HEK293 (cell line): ENCODE measurements at regions not wholly inside any gene's neighbourhood (a gene's known extent, or its start where the extent isn't known, plus 50 kb on each side); places are given as distances from the start of the nearest gene placed in this dataset.
A peak's percentile ranks its signal among the peaks of the same experiment; 100 is the strongest.

Source experiments
- CTCF ChIA-PET: fragments of 350-600 bp; formaldehyde crosslinking; extraction: SDS; loops from one replicate; lab custom pipeline; 2021; ENCODE audit warnings: antibody characterized with exemption; lab: Yijun Ruan, JAX
- POLR2A ChIA-PET: fragments of 300-600 bp; formaldehyde crosslinking; extraction: SDS; loops from one replicate; lab custom pipeline; 2020; ENCODE audit warnings: antibody characterized with exemption, inconsistent platforms; lab: Yijun Ruan, JAX
- H3K27ac ChIP-seq: fragments of 200-500 bp; sonication (Bioruptor generic); 2 replicates; pipeline ENCODE4 v1.5.1; 2014; ENCODE audit warnings: low read depth, low read length, control low read depth, inconsistent platforms; ENCODE audit errors: extremely low read depth
- H3K36me3 ChIP-seq, 2 experiments: fragments of 200-500 bp in 1 of 2; sonication (Bioruptor generic) in 1 of 2; 1 replicate in 1 of 2; 2 replicates in 1 of 2; pipeline ENCODE4 v1.5.1; 2014 to 2017; ENCODE audit warnings: inconsistent platforms in 2 of 2, low read length in 2 of 2; ENCODE audit not compliant: control insufficient read depth in 2 of 2, insufficient read depth in 1 of 2
- H3K4me1 ChIP-seq: fragments of 200-500 bp; sonication (Bioruptor generic); 2 replicates; pipeline ENCODE4 v1.5.1; 2014; ENCODE audit warnings: mild to moderate bottlenecking, low read length, inconsistent platforms; ENCODE audit not compliant: control insufficient read depth, insufficient read depth
- H3K4me3 ChIP-seq: 2 replicates; pipeline ENCODE4 v1.5.1; 2011; ENCODE audit warnings: low read depth, mild to moderate bottlenecking, control low read depth, low read length, moderate library complexity
- H3K9me3 ChIP-seq: fragments of 200-500 bp; sonication (Bioruptor generic); 2 replicates; pipeline ENCODE4 v1.5.1; 2014; ENCODE audit warnings: low read depth, low read length, inconsistent platforms; ENCODE audit not compliant: control insufficient read depth, insufficient read depth
- AEBP2 ChIP-seq: fragments of 450-650 bp; formaldehyde crosslinking; IDR thresholded peaks from 2 replicates; pipeline ENCODE4 v1.5.1; 2016; ENCODE audit warnings: missing biosample characterization, missing genetic modification characterization, borderline replicate concordance
- FEZF1 ChIP-seq: fragments of 450-650 bp; formaldehyde crosslinking; IDR thresholded peaks from 2 replicates; pipeline ENCODE4 v1.5.1; 2016; ENCODE audit warnings: missing biosample characterization, missing genetic modification characterization
- GFI1B ChIP-seq: fragments of 450-650 bp; formaldehyde crosslinking; IDR thresholded peaks from 2 replicates; pipeline ENCODE4 v1.5.1; 2016; ENCODE audit warnings: missing biosample characterization, missing genetic modification characterization
- GLIS1 ChIP-seq: fragments of 450-650 bp; formaldehyde crosslinking; IDR thresholded peaks from 2 replicates; pipeline ENCODE4 v1.5.1; 2016; ENCODE audit warnings: missing biosample characterization, missing genetic modification characterization
- KLF1 ChIP-seq: fragments of 450-650 bp; formaldehyde crosslinking; IDR thresholded peaks from 2 replicates; pipeline ENCODE4 v1.5.1; 2016; ENCODE audit warnings: missing biosample characterization, missing genetic modification characterization
- PRDM1 ChIP-seq: fragments of 450-650 bp; formaldehyde crosslinking; IDR thresholded peaks from 2 replicates; pipeline ENCODE4; 2016; ENCODE audit warnings: missing biosample characterization, missing genetic modification characterization
- REPIN1 ChIP-seq: fragments of 450-650 bp; formaldehyde crosslinking; IDR thresholded peaks from 2 replicates; pipeline ENCODE4 v1.5.1; 2017; ENCODE audit warnings: missing biosample characterization, missing genetic modification characterization, low read depth
- SCRT1 ChIP-seq: fragments of 450-650 bp; formaldehyde crosslinking; IDR thresholded peaks from 2 replicates; pipeline ENCODE4 v1.5.1; 2016; ENCODE audit warnings: missing biosample characterization, missing genetic modification characterization, borderline replicate concordance
- SCRT2 ChIP-seq: fragments of 450-650 bp; formaldehyde crosslinking; IDR thresholded peaks from 2 replicates; pipeline ENCODE4 v1.5.1; 2016; ENCODE audit warnings: missing biosample characterization, missing genetic modification characterization
- ZBTB17 ChIP-seq: fragments of 450-650 bp; formaldehyde crosslinking; IDR thresholded peaks from 2 replicates; pipeline ENCODE4 v1.5.1; 2016; ENCODE audit warnings: missing biosample characterization, missing genetic modification characterization
- ZBTB21 ChIP-seq: fragments of 450-650 bp; formaldehyde crosslinking; IDR thresholded peaks from 2 replicates; pipeline ENCODE4 v1.5.1; 2017; ENCODE audit warnings: missing biosample characterization, missing genetic modification characterization
- ZNF239 ChIP-seq: fragments of 450-650 bp; formaldehyde crosslinking; IDR thresholded peaks from 2 replicates; pipeline ENCODE4 v1.5.1; 2016; ENCODE audit warnings: missing biosample characterization, missing genetic modification characterization
- ZNF274 ChIP-seq, 2 experiments: fragments of 200-500 bp in 1 of 2; fragments of 450-650 bp in 1 of 2; sonication (Bioruptor generic) in 1 of 2; formaldehyde crosslinking in 1 of 2; IDR thresholded peaks; 2 replicates each; pipeline versions ENCODE4 v1.5.1 to v1.6.1; 2014 to 2016; ENCODE audit warnings: borderline replicate concordance in 1 of 2, inconsistent platforms in 1 of 2, low read length in 1 of 2, missing biosample characterization in 1 of 2, missing genetic modification characterization in 1 of 2
- ZNF521 ChIP-seq: fragments of 450-650 bp; formaldehyde crosslinking; IDR thresholded peaks from 2 replicates; pipeline ENCODE4 v1.5.1; 2017; ENCODE audit warnings: missing biosample characterization, mild to moderate bottlenecking, missing genetic modification characterization
- ZNF544 ChIP-seq: fragments of 450-650 bp; formaldehyde crosslinking; IDR thresholded peaks from 2 replicates; pipeline ENCODE4 v1.5.0; 2017; ENCODE audit warnings: missing biosample characterization, missing genetic modification characterization
- ZNF639 ChIP-seq: fragments of 450-650 bp; formaldehyde crosslinking; IDR thresholded peaks from 2 replicates; pipeline ENCODE4 v1.5.1; 2016; ENCODE audit warnings: missing biosample characterization, missing genetic modification characterization
- ZSCAN16 ChIP-seq: fragments of 450-650 bp; formaldehyde crosslinking; IDR thresholded peaks from 2 replicates; pipeline ENCODE4 v1.5.1; 2016; ENCODE audit warnings: missing biosample characterization, missing genetic modification characterization
- ZSCAN30 ChIP-seq: fragments of 450-650 bp; IDR thresholded peaks from 2 replicates; pipeline ENCODE4 v1.5.1; 2018; ENCODE audit warnings: missing biosample characterization, mild to moderate bottlenecking, missing genetic modification characterization, moderate library complexity
- TF ChIP-seq, protein P1 (sequence below): fragments of 450-650 bp; formaldehyde crosslinking; IDR thresholded peaks from 2 replicates; pipeline ENCODE4 v1.5.1; 2016; ENCODE audit warnings: missing biosample characterization, missing genetic modification characterization

- peak; percentile 95 for TF ChIP-seq SCRT2 (tag by site-specific recombination)
- TF ChIP-seq SCRT1 (tag by site-specific recombination): peak; percentile 70
- no peak for TF ChIP-seq ZNF544
- no peak for TF ChIP-seq KLF1
- no peak for TF ChIP-seq ZBTB21 (tag by site-specific recombination)
- no peak for TF ChIP-seq ZNF274 (IDR thresholded peaks at IDR 0.05; ENCODE audit: low read length)
- TF ChIP-seq ZNF274 (tag by site-specific recombination; IDR thresholded peaks at IDR 0.05; ENCODE audit: borderline replicate concordance): no peak
- no peak; the same call in 1 of the 2 replicates for TF ChIP-seq ZBTB17 (tag by site-specific recombination)
- TF ChIP-seq FEZF1 (tag by site-specific recombination): no peak
- no peak for TF ChIP-seq GFI1B
- TF ChIP-seq, protein P1, sequence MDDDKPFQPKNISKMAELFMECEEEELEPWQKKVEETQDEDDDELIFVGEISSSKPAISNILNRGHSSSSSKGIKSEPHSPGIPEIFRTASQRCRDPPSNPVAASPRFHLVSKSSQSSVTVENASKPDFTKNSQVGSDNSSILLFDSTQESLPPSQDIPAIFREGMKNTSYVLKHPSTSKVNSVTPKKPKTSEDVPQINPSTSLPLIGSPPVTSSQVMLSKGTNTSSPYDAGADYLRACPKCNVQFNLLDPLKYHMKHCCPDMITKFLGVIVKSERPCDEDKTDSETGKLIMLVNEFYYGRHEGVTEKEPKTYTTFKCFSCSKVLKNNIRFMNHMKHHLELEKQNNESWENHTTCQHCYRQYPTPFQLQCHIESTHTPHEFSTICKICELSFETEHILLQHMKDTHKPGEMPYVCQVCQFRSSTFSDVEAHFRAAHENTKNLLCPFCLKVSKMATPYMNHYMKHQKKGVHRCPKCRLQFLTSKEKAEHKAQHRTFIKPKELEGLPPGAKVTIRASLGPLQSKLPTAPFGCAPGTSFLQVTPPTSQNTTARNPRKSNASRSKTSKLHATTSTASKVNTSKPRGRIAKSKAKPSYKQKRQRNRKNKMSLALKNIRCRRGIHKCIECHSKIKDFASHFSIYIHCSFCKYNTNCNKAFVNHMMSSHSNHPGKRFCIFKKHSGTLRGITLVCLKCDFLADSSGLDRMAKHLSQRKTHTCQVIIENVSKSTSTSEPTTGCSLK (tag by site-specific recombination): no peak
- TF ChIP-seq ZNF239: no peak
- no peak for TF ChIP-seq AEBP2 (tag by site-specific recombination)
- TF ChIP-seq GLIS1 (tag by site-specific recombination): no peak
- TF ChIP-seq ZNF521: no peak
- no peak for TF ChIP-seq ZNF639 (tag by site-specific recombination)
- TF ChIP-seq REPIN1 (tag by site-specific recombination): no peak
- TF ChIP-seq, all 188 proteins: peak for 26
Measured at GRCh38 chr15:92820236-92821021, 79.7 kb upstream of the CHD2 start (continued).

DNA sequence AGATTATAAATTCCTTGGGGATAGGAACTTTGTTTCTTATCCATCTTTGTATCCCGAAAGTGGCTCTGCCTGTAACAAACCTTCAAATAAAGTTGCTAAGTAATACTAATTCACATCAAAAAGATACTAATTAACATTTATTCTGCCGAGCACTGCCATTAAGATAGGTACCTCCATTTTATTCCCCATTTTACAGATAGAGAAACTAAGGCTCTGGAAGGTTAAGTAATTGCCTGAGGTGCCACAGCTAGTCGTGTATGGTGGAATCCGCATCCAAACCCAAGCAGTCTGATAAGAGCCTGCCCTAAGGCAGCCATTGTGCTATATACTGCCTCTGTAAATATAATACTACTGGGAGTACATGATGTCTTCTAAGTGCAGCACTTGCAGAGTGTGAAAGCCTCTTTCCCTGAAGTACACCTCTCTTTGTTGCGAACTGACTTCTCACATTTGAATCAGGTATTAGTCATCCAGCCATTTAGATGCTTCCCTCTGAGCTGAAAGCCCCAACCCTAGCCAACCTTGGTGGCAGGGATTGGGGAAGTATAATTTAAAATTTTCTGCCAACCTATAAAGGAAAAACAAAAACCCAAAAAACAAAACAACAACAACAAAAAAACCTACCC lies 78.5 kb upstream of the CHD2 start:
- H3K4me1 ChIP-seq: peaks cover 40% of the 10 kb centered on the region
- TF ChIP-seq ZSCAN30 (0 out of 2 replicates have a peak, but pooled peaks have one; percentile 15), ZSCAN16 (tag by site-specific recombination) (no peak), PRDM1 (tag by site-specific recombination) (0 out of 2 replicates have a peak, but pooled peaks have one; percentile 15)
- no peaks in the 10 kb centered on the region for H3K36me3 ChIP-seq
- peak overlapping the region; percentile 98 for H3K27ac ChIP-seq
- no peaks in the 10 kb centered on the region for H3K9me3 ChIP-seq
- ChIA-PET CTCF (interaction anchor here (0.7 to 4.7 kb wide), 6 partner anchors 10 to 1890 kb away, joined by 3 to 35 read pairs (median 6); partner anchors contain the start of gene CHD2), POLR2A (interaction anchor here (1.0 to 8.1 kb wide), 5 partner anchors 10 to 78 kb away, joined by 3 to 238 read pairs (median 11); partner anchors contain the start of gene CHD2)
- no peak overlapping the region for H3K4me3 ChIP-seq
